ENCODE measurements at regions not wholly inside any gene's neighbourhood (a gene's known extent, or its start where the extent isn't known, plus 50 kb on each side); places are given as distances from the start of the nearest gene placed in this dataset.
"Not testable (repeated sequence)": the region's sequence is repeated elsewhere in the genome, so short reads cannot be mapped to it uniquely, and the experiment has no call there.

DNA sequence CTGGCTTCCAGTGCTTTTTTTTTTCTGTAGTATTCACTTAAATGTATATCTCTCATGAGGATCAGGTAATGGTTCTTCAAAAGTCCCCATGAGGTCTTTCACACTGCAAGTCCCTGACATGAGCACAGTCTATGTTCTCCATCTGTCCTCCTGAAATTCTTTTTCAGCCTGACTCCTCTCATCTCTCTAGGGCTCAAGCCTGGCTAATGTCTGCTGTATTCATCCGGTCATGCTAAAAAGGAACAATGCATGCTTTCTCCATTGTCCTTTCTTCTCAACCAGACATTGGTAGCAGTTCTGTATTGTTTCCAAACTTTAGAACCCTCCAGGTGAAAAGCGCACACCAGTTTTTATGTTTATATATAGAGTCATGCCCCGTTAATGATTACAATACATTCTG is 368.3 kb upstream of the OLFM3 start:
- DNase-seq: no peak

DNA sequence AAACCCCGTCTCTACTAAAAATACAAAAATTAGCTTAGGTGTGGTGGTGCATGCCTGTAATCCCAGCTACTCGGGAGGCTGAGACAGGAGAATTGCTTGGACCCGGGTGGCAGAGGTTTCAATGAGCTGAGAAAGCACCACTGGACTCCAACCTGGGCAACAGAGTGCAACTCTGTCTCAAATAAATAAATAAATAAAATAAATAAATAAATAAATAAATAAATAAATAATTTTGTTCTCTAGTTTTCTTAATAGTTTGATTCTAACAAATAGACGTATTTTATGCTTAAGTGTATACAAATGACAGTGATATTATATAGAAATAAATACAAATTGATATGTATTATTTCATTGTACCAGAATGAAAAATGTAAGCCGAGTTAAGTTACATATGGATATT is 339.9 kb upstream of the OLFM3 start:
- no peak for DNase-seq

DNA sequence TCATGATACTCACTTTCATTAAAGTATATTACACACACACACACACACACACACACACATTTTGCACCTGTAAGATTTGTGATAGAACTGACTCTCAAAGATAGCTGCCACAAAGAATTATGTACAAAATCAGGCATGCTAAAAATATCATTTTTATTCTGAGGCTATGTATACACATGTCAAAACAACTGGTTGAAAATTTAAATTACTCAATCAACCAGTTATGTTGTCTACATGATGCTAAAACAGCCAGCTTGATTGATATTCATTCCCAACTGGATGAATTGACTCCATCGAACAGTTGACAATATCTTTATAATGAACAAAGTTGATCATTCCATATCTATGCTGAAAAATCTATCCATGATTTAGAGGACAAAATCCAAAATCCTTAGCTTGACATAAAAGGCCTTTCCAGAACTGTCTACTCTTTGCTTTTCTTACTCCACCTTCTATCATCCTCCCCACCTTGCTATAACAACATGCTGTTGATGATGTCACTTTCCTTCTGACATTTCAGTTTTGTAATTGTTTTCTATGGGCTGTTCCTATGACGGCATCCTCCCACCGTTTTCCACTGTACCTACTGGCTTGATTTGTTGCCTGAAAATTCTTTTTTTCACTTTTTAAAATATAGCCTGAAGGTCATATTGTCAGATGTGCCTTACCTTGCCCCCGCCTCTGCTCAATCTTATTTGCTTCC is 321.5 kb upstream of the OLFM3 start:
- DNase-seq: no peak

- DNase-seq: no peak
These were observed 318.4 kb upstream of the OLFM3 start for GRCh38 chr1:102315096-102315495.

- no peak for DNase-seq
These were observed 299.4 kb upstream of the OLFM3 start for GRCh38 chr1:102296116-102296515.

- no peak for DNase-seq
These were observed 286.2 kb upstream of the OLFM3 start for GRCh38 chr1:102282955-102283354.

DNA sequence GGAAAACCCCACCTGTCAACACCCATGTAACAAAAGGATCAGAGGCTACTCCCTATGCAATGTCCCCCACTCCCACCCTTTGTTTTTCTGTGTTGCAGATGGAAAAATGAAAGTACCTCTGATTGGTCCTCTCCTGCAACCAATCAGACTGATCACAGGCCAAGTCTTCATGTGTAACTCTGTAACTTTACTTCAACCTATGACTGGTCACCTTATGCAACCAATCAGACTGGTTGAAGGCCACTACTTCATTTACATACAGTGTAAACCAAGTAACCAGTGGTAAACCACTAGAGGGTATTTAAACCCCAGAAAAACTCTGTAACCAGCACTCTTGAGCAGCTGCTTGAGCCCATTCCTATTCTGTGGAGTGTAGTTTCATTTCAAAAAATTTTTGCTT is 266.3 kb upstream of the OLFM3 start:
- no peak for DNase-seq

GRCh38 chr1:102252731-102253505 is 256.2 kb upstream of the OLFM3 start:
- DNase-seq: no peak

- no peak for DNase-seq
These were observed 245.0 kb upstream of the OLFM3 start for GRCh38 chr1:102241431-102242338.

GRCh38 chr1:102239247-102239646 is 242.5 kb upstream of the OLFM3 start:
- DNase-seq: no peak

GRCh38 chr1:102234753-102235359 is 238.1 kb upstream of the OLFM3 start:
- no peak for DNase-seq

DNA sequence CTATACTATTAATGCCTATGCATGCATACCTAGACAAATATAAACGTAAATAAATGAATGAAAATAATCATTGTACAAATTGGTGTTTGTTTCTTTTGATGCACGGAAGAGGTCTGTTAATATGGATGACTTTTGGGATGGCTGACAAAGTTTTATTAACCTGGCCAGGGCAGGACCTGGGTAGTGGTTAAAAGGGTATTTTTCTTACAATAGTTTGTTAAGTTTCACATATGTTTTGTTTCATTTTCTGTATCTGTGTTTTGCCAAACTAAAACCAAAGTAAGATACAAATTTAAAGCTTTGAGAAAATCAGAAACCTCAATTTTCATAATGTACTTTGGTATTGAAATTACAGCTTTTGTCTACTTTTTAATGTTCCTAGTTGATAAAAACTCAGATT is 222.7 kb upstream of the OLFM3 start:
- DNase-seq: no peak

DNA sequence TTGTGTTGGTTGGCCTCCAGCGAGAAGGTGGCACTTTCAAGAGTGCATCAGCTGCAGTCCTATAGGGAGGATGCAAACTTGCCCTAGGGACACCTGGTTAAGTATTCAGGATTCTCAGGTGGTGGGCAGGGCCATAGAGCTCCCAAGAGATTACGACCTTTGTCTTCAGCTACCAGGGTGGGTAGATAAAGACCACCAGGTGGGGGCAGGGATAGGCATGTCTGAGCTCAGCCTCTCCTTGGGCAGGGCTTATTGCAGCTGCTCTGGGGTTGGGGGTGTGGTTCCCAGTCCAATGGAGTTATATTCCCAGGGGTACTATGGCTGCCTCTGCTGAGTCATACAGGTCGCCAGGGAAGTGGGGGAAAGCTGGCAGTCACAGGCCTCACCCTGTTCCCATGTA is 214.2 kb upstream of the OLFM3 start:
- DNase-seq: not testable (repeated sequence)

DNA sequence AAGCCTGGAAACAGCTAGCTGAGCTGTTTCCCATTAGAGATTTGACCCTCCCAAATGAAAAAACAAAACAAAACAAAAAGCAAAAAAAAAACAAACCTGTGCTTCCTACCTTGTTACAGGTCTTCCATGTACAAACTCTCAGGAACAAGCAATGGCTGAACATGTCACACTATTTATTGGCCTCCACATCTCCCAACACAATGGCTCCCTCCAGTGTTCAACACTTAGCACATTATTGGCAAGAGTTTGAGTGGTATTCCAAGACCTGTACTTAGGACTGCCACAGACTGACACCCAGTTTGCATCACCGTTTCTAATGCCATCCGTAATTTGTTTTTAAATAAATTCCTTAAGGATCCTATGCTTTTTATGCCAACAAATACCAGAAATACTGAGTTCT is 195.0 kb upstream of the OLFM3 start:
- DNase-seq: peak; percentile 70

- DNase-seq: no peak
These were observed 193.7 kb upstream of the OLFM3 start for GRCh38 chr1:102190429-102190828.

DNA sequence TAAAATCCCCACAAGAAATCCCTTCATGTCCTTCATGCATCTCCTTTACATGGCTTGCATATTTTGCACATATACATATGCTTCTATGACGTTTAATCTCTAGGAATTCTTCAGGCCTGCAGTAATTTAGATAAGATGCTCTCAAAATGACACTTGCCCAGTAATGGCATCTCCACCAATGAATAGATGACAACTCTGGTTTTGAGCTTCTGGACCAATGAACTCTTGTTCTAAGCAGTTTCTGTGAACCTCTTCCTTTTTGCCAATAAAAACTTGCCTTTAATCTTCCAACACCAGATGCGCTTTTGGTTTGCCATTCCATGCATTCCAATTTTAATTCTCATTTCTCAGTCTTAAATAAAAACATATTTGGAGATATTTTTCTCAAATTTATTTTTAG is 189.8 kb upstream of the OLFM3 start:
- no peak for DNase-seq

GRCh38 chr1:102185260-102185659 is 188.5 kb upstream of the OLFM3 start:
- no peak for DNase-seq

DNA sequence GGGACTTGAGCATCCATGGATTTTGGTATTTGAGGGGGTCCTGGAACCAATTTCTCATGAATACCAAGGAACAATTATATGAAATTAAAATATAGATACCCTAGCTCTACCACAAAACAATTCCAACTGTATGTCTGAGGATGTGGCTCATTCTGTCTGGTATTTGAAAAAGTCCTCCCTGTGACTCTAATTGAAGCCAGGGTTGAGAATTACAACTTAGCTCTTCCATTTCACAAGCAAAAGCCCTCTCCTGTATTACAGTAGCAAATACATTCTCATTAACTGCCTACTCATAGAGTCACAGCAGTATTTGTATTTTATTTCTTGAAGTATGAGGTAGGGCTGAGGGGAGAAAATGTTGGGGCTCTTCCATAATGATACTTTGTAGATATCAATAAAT is 187.8 kb upstream of the OLFM3 start:
- DNase-seq: no peak

DNA sequence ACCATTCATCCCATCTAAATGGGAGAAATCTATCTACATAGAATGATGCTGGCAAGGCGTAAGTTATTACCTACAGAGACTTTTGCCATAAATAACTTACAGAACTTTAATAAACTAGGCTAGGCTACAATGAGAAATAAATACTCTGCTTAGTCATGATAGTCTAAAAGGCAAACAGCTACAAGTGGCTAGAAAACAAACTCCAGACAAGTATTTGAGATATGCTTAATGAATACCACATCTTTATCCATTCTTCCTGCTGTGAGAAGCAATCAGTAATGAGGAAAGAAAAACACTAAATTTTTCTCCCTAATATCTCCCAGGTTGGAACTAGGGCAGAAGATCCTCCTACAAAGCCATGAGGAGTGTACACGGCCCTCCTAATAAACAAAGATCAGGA is 187.0 kb upstream of the OLFM3 start:
- no peak for DNase-seq

- DNase-seq: peak; percentile 29
These were observed 186.0 kb upstream of the OLFM3 start for GRCh38 chr1:102182603-102183260.

- DNase-seq: no peak
These were observed 184.6 kb upstream of the OLFM3 start for GRCh38 chr1:102181341-102181740.

DNA sequence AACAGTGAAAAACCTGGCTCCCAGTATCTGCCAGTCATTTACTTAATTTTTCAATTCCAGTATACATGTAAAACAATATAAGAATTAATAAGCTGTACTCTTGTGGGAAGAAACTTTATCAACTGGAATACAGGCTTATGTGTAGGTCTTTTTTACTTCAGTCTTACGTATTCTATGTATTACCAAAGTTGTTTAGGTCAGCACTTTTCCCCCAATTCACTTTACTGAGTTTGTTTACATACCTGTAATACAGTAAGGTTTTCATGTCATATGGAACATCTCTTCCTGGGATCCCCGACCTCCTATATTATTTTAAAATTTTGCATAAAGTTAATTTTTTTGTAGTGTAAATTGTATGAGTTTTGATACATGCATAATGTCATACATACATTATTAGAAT is 181.8 kb upstream of the OLFM3 start:
- DNase-seq: no peak

All from NCI-H526 treated with DMSO at 0.1 percent for 48 hours (cell line).